ENCODE measurements at regions not wholly inside any gene's neighbourhood (a gene's known extent, or its start where the extent isn't known, plus 50 kb on each side); places are given as distances from the start of the nearest gene placed in this dataset.
A peak's percentile ranks its signal among the peaks of the same experiment; 100 is the strongest.

DNA sequence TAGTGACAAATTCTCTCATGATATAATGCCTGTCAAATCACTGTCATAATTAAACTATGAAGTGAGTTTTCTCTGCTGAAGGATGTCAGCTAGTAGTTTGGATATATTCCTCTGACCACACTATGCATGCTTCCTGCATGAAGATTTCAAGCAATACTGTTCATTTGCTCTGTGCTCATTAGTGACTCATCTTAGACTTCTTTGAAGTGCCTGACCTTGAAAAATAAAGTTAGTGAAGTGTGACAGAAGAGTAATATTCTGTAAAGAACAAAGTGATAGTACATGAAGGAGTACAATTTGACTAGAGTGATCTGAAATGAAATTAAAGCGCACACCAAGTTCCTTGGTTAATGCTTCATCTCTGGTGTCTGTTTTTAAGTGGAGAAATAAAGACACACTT is 629.5 kb upstream of the ANO3 start:
- no peaks in the 10 kb centered on the region for H3K36me3 ChIP-seq (ENCODE audit: low read depth, missing control alignments)
- H3K4me1 ChIP-seq, result no peaks in the 10 kb centered on the region
- 90 to 97% methylated on average over 1 of the region's 1 CpG for WGBS, 2 donors
- no peak for DNase-seq
- H3K9me3 ChIP-seq, result no peaks in the 10 kb centered on the region
- H3K4me3 ChIP-seq, result no peak overlapping the region
- intact Hi-C loops (cut with DNase I; ENCODE audit: low total_unique reads), result no loop called here
- H3K27ac ChIP-seq, result no peak overlapping the region
- no peaks in the 10 kb centered on the region for H3K27me3 ChIP-seq
- TF ChIP-seq POLR2A (IDR thresholded peaks at IDR 0.05), result no peak
- TF ChIP-seq, protein P1, sequence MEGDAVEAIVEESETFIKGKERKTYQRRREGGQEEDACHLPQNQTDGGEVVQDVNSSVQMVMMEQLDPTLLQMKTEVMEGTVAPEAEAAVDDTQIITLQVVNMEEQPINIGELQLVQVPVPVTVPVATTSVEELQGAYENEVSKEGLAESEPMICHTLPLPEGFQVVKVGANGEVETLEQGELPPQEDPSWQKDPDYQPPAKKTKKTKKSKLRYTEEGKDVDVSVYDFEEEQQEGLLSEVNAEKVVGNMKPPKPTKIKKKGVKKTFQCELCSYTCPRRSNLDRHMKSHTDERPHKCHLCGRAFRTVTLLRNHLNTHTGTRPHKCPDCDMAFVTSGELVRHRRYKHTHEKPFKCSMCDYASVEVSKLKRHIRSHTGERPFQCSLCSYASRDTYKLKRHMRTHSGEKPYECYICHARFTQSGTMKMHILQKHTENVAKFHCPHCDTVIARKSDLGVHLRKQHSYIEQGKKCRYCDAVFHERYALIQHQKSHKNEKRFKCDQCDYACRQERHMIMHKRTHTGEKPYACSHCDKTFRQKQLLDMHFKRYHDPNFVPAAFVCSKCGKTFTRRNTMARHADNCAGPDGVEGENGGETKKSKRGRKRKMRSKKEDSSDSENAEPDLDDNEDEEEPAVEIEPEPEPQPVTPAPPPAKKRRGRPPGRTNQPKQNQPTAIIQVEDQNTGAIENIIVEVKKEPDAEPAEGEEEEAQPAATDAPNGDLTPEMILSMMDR (IDR thresholded peaks at IDR 0.05), result no peak

- no peak for DNase-seq
Measured at GRCh38 chr11:25710975-25711374, 621.0 kb upstream of the ANO3 start.

GRCh38 chr11:25727944-25728343 is 604.0 kb upstream of the ANO3 start:
- no peak overlapping the region for H3K4me3 ChIP-seq
- no peak for DNase-seq
- no peak for TF ChIP-seq POLR2A (IDR thresholded peaks at IDR 0.05)
- TF ChIP-seq, protein P1 (IDR thresholded peaks at IDR 0.05), result no peak

More at GRCh38 chr11:25710975-25711374, 621.0 kb upstream of the ANO3 start:
- H3K4me1 ChIP-seq, result no peaks in the 10 kb centered on the region
- no peak overlapping the region for H3K4me3 ChIP-seq
- no peak overlapping the region for H3K27ac ChIP-seq
- no peaks in the 10 kb centered on the region for H3K27me3 ChIP-seq
- no peaks in the 10 kb centered on the region for H3K9me3 ChIP-seq
- intact Hi-C loops (cut with DNase I; ENCODE audit: low total_unique reads), result no loop called here
- TF ChIP-seq, protein P1 (IDR thresholded peaks at IDR 0.05), result no peak
- no peak for TF ChIP-seq POLR2A (IDR thresholded peaks at IDR 0.05)
- no peaks in the 10 kb centered on the region for H3K36me3 ChIP-seq (ENCODE audit: low read depth, missing control alignments)

GRCh38 chr11:25730230-25730629 is 601.7 kb upstream of the ANO3 start:
- Histone ChIP-seq H3K4me3 (no peak overlapping the region), H3K36me3 (ENCODE audit: low read depth, missing control alignments) (no peaks in the 10 kb centered on the region), H3K27ac (no peak overlapping the region), H3K9me3 (no peaks in the 10 kb centered on the region), H3K4me1 (no peaks in the 10 kb centered on the region), H3K27me3 (no peaks in the 10 kb centered on the region)
- TF ChIP-seq, protein P1 (IDR thresholded peaks at IDR 0.05), result no peak
- TF ChIP-seq POLR2A (IDR thresholded peaks at IDR 0.05), result no peak
- DNase-seq, result no peak
- WGBS, 2 donors, result 98 to 100% methylated on average over 2 of the region's 2 CpGs
- intact Hi-C loops (cut with DNase I; ENCODE audit: low total_unique reads), result no loop called here

More at GRCh38 chr11:25727944-25728343, 604.0 kb upstream of the ANO3 start:
- WGBS, 2 donors, result 90 to 94% methylated on average over 2 of the region's 2 CpGs
- H3K27ac ChIP-seq, result no peak overlapping the region
- H3K27me3 ChIP-seq, result no peaks in the 10 kb centered on the region
- no peaks in the 10 kb centered on the region for H3K9me3 ChIP-seq
- H3K36me3 ChIP-seq (ENCODE audit: low read depth, missing control alignments), result no peaks in the 10 kb centered on the region
- H3K4me1 ChIP-seq, result no peaks in the 10 kb centered on the region
- intact Hi-C loops (cut with DNase I; ENCODE audit: low total_unique reads), result no loop called here

- WGBS, 2 donors, result 19 to 40% methylated on average over 2 of the region's 2 CpGs
- Histone ChIP-seq H3K27me3 (no peaks in the 10 kb centered on the region), H3K9me3 (no peaks in the 10 kb centered on the region), H3K4me1 (no peaks in the 10 kb centered on the region), H3K27ac (no peak overlapping the region), H3K36me3 (ENCODE audit: low read depth, missing control alignments) (no peaks in the 10 kb centered on the region), H3K4me3 (no peak overlapping the region)
- intact Hi-C loops (cut with DNase I; ENCODE audit: low total_unique reads), result no loop called here
- DNase-seq, result no peak
- no peak for TF ChIP-seq POLR2A (IDR thresholded peaks at IDR 0.05)
- TF ChIP-seq, protein P1 (IDR thresholded peaks at IDR 0.05), result peak; percentile 8 to 39 (median 22)
Measured at GRCh38 chr11:25733777-25734176, 598.2 kb upstream of the ANO3 start.
